Fibroblast of skin of left quadriceps (primary cell): ENCODE measurements at regions not wholly inside any gene's neighbourhood (a gene's known extent, or its start where the extent isn't known, plus 50 kb on each side); places are given as distances from the start of the nearest gene placed in this dataset.

Experiments used
- DNase-seq, 2 experiments: peaks; one replicate each; pipeline ENCODE4 v3.0.0-alpha.2; 2013; ENCODE audit warnings: low read depth in 2 of 2

GRCh38 chr4:173930329-173930967 lies 353.0 kb downstream of the FBXO8 start:
- no peak for DNase-seq

- no peak for DNase-seq
Measured at GRCh38 chr4:173929921-173930320, 353.5 kb downstream of the FBXO8 start.

GRCh38 chr4:173924561-173924960 lies 358.9 kb downstream of the FBXO8 start:
- DNase-seq: no peak

GRCh38 chr4:173919861-173920260 lies 363.6 kb downstream of the FBXO8 start:
- DNase-seq: no peak

GRCh38 chr4:173919196-173919595 lies 364.3 kb downstream of the FBXO8 start:
- peak in 1 of 2 experiments; percentile 12 for DNase-seq

- DNase-seq: peak in 1 of 2 experiments; percentile 9
Measured at GRCh38 chr4:173917255-173917960, 366.1 kb downstream of the FBXO8 start.

GRCh38 chr4:173913496-173913895 lies 370.0 kb downstream of the FBXO8 start:
- no peak for DNase-seq

- DNase-seq: no peak
Measured at GRCh38 chr4:173912384-173912783, 371.1 kb downstream of the FBXO8 start.

GRCh38 chr4:173910891-173911290 lies 372.6 kb downstream of the FBXO8 start:
- DNase-seq: no peak

GRCh38 chr4:173909294-173909693 lies 374.2 kb downstream of the FBXO8 start:
- DNase-seq: no peak

- DNase-seq: no peak
Measured at GRCh38 chr4:173899813-173900212, 369.8 kb upstream of the HAND2 start.

GRCh38 chr4:173891072-173891471 lies 361.0 kb upstream of the HAND2 start:
- no peak for DNase-seq

GRCh38 chr4:173883821-173884220 lies 353.8 kb upstream of the HAND2 start:
- peak; percentile 9 to 20 for DNase-seq

- no peak for DNase-seq
Measured at GRCh38 chr4:173880897-173881296, 350.9 kb upstream of the HAND2 start.

GRCh38 chr4:173879509-173879908 lies 349.5 kb upstream of the HAND2 start:
- DNase-seq: no peak

- no peak for DNase-seq
Measured at GRCh38 chr4:173878701-173879100, 348.7 kb upstream of the HAND2 start.

GRCh38 chr4:173871643-173872042 lies 341.6 kb upstream of the HAND2 start:
- no peak for DNase-seq

GRCh38 chr4:173866322-173867026 lies 336.4 kb upstream of the HAND2 start:
- DNase-seq: no peak

GRCh38 chr4:173862754-173863153 lies 332.7 kb upstream of the HAND2 start:
- DNase-seq: no peak

GRCh38 chr4:173860094-173860493 lies 330.1 kb upstream of the HAND2 start:
- DNase-seq: no peak

GRCh38 chr4:173859091-173859713 lies 329.2 kb upstream of the HAND2 start:
- no peak for DNase-seq

GRCh38 chr4:173858471-173858870 lies 328.4 kb upstream of the HAND2 start:
- DNase-seq: no peak
